ENCODE measurements at regions not wholly inside any gene's neighbourhood (a gene's known extent, or its start where the extent isn't known, plus 50 kb on each side); places are given as distances from the start of the nearest gene placed in this dataset.

DNA sequence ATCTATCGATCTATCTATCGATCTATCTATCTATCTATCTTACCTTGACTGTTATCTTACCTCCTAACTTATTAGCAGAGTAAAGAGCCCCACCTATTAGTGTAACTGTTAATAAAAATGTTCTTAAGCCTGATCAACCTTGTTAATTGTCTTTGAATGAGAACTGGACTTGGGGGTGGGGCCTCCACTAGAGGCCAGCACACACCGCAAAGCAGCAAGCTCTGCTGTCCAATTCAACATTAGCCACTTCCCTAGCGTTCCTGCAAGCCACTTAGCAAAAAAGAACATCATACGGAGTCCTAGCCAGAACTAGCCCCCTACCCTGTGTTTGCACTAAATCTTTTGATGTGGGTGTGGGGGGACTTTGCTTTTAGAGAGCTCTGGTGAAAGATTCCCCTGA lies 515.8 kb downstream of the KDM4C start:
- H3K27ac ChIP-seq, result no peak overlapping the region
- no peak for DNase-seq (ENCODE audit: low read depth, low spot score)

DNA sequence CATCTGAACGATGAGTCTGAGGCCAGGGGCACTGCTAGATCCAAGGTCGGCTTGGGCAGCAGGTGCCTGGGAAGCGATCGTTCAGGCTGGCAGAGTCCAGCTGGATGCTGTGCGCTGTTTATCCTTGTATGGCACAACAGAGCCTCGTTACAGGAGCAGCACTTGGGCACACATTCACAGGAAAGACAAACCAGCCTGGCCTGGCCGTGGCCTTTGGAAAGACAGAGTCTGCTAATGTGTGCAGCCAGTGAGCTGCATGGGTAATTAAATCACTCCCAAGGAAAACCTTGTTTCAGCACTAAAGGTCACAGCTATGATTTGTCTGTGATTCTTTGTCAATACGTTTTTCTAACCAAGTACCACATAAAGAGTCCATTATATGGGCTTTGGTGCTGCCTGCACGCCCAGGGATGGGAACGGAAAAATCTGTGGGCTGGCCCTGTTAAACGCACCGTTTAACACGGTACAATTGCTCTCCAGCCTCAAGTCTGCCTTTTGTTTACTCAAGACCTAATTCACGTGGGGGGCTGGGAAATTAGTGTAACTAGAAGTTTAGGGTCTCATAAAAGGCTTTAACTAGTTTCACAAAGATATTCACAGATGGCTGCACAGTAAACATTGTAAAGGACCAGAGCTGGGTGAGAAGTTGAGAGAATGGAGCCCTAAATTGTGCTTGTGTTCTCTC lies 509.3 kb downstream of the KDM4C start:
- DNase-seq (ENCODE audit: low read depth, low spot score), result no peak
- no peak overlapping the region for H3K27ac ChIP-seq

DNA sequence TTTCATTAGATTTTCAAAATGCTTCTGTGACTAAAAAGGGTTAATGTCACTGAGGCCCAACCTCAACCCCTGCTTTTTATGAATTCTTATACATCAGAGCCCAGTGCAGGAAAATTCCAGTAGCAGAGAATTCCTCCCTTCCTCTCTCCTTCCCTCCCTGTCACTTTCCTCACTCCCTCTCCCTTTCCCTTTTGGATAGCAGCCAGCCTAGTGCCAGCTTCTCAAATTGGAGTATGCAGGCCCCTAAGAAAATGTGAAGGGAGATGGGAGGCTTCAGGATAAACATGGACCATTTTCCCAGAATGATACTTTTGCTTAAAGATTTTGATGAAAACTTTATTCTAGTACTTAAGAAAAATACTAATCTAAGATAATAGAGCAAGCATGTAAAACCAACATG lies 507.4 kb downstream of the KDM4C start:
- no peak for DNase-seq (ENCODE audit: low read depth, low spot score)
- no peak overlapping the region for H3K27ac ChIP-seq

DNA sequence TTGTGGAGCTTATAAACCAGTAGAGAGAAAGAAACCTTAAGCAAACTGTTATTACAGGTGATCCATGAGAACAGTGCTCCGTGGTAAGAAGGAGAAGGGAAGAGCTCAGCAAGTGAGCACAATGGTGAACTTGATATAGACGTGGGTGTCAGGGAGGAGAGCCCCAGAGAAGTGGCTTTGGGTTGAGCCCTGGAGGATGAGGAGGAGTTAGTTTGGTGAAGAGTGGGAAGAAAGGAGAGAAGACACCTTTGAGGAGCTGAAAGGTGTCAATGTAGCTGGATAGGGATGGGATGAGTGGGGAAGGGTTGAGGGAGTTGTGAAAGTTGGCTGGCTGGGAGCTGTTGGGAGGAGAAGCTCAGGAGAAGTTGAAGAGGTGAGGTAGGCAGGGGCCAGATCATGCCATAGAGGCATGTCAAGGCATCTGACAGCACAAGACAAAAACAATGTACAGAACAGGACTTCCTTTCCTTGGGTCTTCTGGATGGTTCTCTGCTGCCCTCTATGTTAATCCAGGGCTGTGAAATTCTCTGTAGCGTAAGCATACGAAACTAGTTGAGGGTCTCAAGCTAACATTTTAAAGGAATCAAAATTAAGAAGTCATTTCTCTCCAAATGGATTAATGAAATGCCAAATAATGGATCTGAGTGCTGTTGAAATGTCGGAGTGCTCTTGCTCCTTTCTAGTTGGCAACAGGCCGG lies 501.9 kb downstream of the KDM4C start:
- DNase-seq (ENCODE audit: low read depth, low spot score), result no peak
- no peak overlapping the region for H3K27ac ChIP-seq

DNA sequence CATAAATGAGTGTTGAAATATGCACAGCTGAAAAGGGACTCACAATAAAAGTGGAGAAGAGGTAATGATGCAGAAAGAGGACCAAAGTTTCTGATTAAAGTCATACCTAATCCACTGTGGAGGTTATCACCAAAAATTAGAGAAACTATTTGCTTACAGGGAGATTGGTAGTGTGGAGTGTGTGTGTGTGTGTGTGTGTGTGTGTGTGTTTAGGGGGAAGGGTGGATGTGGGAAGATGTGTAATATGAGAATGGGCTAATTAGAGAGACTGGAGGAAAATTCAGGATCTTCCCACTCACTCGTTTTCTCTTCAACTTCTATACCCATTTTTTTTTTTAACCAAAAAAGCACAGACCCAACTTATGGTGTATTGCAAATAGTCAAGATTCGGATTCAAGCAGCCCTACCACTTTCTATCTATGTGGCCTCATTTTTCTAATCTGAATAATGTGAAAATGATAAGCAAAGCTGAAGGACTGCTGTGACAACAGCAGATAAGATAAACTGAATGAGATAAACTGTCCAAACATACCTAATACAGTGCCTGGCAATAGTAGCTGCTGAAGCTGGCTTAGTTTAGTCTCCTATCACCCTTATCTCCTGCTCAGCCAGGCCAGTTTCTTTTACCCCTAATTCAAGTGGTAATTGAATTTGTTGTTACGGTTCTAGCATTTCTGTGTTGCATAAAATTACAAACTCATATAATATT lies 501.1 kb downstream of the KDM4C start:
- DNase-seq (ENCODE audit: low read depth, low spot score), result no peak

GRCh38 chr9:7246917-7247522 lies 489.2 kb downstream of the KDM4C start:
- no peak for DNase-seq (ENCODE audit: low read depth, low spot score)
- no peak overlapping the region for H3K27ac ChIP-seq

More for the DNA sequence above, 501.1 kb downstream of the KDM4C start:
- H3K27ac ChIP-seq, result no peak overlapping the region

DNA sequence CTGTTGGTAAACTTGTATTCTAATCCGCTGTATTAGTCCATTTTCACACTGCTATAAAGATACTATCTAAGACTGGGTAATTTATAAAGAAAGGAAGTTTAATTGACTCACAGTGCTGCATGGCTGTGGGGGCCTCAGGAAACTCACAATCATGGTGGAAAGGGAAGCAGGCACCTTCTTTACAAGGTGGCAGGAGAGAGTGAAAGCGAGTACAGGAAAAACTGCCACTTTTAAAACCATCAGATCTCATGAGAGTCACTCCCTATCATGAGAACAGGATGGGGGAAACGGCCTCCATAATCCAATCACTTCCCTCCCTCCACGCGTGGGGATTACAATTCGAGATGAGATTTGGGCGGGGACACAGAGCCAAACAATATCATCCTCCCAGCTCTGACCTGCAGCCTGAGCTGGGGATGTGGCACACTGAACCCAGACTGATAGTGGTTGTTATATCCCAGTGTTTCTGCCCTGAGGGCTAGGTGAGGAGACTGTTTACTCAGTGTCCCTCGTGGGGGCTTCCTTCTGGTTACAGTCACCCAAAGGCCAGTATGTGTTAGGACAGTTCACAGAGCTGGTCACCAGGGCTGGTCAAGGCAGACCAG lies 488.3 kb downstream of the KDM4C start:
- no peak for DNase-seq (ENCODE audit: low read depth, low spot score)
- H3K27ac ChIP-seq, result no peak overlapping the region

DNA sequence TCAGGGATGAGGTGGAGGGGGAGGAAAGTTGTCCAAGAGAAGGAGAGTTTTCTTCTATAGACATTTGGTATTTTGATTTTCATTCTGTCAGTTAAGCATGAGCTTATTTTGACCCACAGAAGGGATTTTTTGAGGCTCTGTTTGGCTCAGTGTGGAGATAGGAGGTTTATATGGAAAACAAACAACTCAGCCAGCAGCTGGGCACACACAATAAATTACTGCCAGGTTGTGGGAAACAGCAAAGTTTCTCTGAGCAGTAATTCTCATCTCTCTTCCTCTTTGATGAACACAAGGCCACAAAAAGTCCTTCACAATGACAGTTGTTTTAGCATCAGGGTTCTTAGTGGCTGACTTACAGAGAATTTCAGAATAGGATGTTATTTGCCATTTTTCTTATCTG lies 486.1 kb downstream of the KDM4C start:
- no peak overlapping the region for H3K27ac ChIP-seq
- no peak for DNase-seq (ENCODE audit: low read depth, low spot score)

DNA sequence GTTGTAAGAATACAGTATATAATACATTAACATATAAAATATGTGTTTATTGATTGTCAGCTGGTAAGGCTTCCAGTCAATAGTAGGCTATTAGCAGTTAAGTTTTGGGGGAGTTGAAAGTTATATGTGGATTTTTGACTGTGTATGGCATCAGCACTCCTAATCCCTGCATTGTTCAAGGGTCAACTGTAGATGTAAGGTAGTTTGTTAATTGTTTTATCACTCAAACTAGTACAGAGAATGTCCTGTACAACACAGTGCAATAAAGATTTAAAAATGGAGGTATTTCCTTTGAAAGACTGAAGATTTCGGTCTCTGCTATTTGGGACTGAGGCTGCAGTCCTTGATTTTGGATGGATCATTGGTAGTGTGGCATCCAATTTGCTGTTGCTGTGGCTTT lies 484.4 kb downstream of the KDM4C start:
- no peak overlapping the region for H3K27ac ChIP-seq
- DNase-seq (ENCODE audit: low read depth, low spot score), result no peak

DNA sequence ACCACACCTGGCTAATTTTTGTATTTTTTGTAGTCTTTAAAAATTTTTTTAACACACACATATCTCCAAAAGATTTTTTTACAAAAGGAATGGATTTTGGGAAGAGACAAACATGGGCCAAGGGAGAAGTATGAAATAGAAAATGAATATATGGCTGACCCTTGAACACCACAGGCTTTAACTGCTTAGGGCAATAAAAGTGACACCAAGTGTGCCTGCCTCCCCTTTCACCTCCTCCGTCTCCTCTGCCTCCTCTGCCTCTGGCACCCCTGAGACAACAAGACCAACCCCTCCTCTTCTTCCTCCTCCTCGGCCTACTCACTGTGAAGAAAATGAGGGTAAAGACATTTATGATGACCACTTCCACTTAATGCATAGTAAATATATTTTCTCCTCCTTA lies 483.9 kb downstream of the KDM4C start:
- no peak for DNase-seq (ENCODE audit: low read depth, low spot score)
- no peak overlapping the region for H3K27ac ChIP-seq

- no peak for DNase-seq (ENCODE audit: low read depth, low spot score)
- H3K27ac ChIP-seq, result no peak overlapping the region
These were observed 483.0 kb downstream of the KDM4C start for GRCh38 chr9:7240569-7241311.

- DNase-seq (ENCODE audit: low read depth, low spot score), result no peak
These were observed 481.9 kb downstream of the KDM4C start for GRCh38 chr9:7239708-7240107.

GRCh38 chr9:7238247-7238637 lies 480.5 kb downstream of the KDM4C start:
- H3K27ac ChIP-seq, result no peak overlapping the region
- no peak for DNase-seq (ENCODE audit: low read depth, low spot score)

More at GRCh38 chr9:7239708-7240107, 481.9 kb downstream of the KDM4C start:
- H3K27ac ChIP-seq, result no peak overlapping the region

GRCh38 chr9:7237473-7238246 lies 479.9 kb downstream of the KDM4C start:
- DNase-seq (ENCODE audit: low read depth, low spot score), result no peak
- no peak overlapping the region for H3K27ac ChIP-seq

DNA sequence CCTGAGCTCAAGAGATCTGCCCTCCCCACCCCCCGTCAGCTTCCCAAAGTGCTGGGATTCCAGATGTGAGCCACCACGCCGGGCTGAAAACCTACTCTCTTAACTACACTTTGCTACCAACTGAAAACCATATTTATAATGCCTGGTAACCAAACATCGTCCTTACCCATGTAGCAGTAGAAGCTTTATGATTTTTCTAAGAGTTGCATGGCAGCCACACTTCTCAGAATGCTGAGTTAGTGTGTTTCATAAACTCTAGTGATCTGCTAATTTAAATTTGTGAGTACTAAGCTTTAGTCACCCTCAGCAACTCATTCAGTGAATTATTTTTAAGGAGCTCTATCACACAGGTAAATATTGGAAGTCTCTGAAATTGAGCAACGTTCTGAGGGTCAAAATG lies 478.4 kb downstream of the KDM4C start:
- H3K27ac ChIP-seq, result no peak overlapping the region
- no peak for DNase-seq (ENCODE audit: low read depth, low spot score)

DNA sequence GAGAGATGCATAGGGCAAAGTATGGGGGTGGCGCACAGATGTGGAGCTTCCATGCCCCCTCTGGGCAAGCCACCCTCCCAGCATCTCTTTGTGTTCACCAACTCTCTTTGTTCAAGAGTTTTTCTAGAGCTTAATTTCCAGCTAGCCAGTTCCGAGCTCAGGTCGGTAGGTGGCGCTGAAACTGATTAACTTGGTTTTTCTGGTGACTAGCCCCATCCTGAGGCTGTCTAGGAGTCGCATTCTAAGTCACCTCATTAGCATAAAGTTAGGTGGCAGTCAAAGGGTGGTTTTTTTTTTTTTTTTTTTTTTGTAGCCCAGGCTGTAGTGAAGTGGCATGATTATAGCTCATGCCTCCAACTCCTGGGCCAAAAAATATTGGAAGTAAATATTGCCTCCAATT lies 476.4 kb downstream of the KDM4C start:
- no peak overlapping the region for H3K27ac ChIP-seq
- no peak for DNase-seq (ENCODE audit: low read depth, low spot score)

- H3K27ac ChIP-seq, result no peak overlapping the region
- DNase-seq (ENCODE audit: low read depth, low spot score), result no peak
These were observed 471.8 kb downstream of the KDM4C start for GRCh38 chr9:7229571-7229970.

- no peak overlapping the region for H3K27ac ChIP-seq
- DNase-seq (ENCODE audit: low read depth, low spot score), result no peak
These were observed 471.0 kb downstream of the KDM4C start for GRCh38 chr9:7228726-7229125.

DNA sequence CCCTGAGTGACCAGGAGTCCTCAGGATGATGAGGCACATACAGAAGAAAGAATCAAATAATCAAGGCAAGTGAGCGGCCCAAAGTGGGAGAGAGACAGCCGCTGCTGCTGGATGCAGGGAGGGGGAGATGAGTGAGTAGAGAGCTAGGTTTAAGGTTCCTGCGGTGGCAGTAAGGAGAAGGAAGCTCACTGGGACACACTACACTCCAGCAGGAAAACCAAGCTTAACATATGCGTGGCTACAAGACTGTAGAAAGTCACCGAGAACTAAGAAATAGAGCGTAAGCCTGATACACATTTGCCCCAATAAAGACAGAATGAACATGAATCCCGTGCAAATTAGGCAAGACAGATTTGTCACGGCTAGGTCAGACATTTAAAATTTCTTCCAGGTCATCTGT lies 470.2 kb downstream of the KDM4C start:
- no peak for DNase-seq (ENCODE audit: low read depth, low spot score)
- no peak overlapping the region for H3K27ac ChIP-seq

All from epithelial cell of prostate (primary cell).